A172 (cell line): ENCODE measurements at regions not wholly inside any gene's neighbourhood (a gene's known extent, or its start where the extent isn't known, plus 50 kb on each side); places are given as distances from the start of the nearest gene placed in this dataset.
A peak's percentile ranks its signal among the peaks of the same experiment; 100 is the strongest.
"Not testable (repeated sequence)": the region's sequence is repeated elsewhere in the genome, so short reads cannot be mapped to it uniquely, and the experiment has no call there.

Experiments
- DNase-seq: peaks from one replicate; pipeline ENCODE4 v3.0.0-alpha.2; 2015; ENCODE audit warnings: low spot score

DNA sequence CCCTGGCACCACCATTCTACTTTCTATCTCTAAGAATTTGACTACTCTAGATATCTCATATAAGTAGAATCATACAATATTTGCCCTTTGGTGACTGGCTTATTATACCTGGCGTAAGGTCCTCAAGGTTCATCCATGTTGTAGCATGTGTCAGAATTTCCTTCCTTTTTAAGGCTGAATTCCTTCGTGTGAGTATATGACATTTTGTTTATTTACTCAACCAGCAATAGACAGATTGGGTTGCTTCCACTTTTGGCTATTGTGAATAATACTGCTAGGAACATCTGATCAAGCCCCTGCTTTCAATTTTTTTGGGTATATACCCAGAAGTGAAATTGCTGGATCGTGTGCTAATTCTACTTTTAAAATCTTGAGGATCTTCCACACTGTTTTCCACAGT lies 232.8 kb upstream of the MCHR2 start:
- no peak for DNase-seq

DNA sequence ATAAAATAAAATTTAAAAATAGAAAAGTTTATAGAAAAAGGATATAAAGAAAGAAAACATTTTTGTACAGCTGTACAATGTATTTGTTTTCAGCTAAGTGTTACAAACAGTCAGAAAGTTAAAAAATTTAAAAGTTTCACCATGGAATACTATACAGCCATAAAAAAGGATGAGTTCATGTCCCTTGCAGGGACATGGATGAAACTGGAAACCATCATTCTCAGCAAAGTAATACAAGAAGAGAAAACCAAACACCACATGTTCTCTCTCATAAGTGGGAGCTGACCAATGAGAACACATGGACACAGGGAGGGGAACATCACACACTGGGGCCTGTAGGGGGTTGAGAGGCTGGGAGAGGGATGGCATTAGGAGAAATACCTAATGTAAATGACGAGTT lies 229.9 kb upstream of the MCHR2 start:
- DNase-seq = not testable (repeated sequence)

DNA sequence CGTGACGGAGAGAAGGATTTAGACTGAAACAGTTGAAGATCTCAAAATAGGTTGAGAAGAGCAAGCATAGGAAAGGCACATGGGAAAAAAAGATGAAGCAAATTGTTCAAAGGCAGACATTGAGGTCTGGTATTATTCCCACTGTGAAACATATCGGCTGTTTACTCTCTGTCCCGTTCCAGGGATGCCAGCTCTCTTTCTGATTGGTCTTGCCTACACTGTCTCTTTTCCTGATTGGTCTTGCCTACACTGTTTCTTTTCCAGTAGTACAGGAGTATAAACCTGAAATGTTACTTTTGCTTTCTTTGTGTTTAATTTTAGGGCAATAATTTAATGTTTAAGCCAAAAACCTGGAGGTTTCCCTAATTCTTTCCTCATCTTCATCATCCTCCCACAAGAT lies 226.5 kb upstream of the MCHR2 start:
- DNase-seq = no peak

DNA sequence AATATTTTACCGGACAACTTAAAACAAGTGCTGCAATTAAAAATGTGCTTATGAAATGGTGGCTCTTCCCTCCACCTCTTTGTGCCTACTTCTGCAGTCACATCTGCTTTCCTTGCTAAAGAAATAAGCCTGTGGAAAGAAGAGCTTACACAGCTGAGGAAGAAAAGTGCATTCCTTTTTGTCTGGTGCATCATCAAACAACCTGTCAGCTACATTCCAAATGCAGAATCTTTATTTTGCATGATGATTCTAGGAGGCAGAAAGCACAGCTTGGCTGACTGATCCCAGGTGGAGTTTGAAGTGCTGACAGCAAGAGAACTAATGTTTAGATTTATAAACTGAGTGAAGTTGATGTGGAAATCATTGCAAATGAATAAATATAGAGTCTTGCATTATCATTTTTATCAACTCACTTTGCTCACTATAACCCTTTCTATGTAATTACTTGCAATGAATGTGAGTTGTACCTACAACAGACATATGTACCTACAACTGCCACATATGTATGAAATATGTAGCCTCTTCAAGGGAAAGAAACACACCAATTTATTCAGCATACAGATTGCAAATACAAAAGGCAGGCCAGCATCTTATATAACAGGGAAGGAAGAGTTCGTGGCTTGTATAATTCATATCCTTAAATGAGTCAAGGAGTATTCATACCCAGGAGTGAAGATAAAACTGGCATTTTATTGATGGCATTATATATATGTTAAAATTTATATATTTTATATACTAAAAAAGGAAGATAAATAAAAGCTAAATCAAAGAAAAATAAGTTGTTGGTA lies 223.4 kb upstream of the MCHR2 start:
- DNase-seq = no peak

DNA sequence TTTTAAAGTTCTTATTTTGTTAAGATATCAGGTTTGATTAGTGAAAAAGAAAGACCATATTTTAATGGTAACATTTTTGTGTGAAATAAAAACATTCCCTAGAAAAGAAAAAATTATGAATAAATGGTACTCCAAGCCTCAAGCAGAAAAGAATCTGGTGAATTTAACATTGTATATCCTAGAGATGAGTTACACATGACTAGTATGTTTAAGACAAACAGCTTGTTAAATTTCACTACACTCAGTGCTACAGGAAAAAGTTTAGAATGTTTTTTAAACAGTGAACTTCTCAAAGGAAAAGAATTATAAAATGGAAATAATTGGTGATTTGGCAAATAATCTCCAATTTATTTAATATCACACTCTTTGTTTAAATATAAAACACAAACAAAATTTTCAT lies 222.7 kb upstream of the MCHR2 start:
- no peak for DNase-seq

DNA sequence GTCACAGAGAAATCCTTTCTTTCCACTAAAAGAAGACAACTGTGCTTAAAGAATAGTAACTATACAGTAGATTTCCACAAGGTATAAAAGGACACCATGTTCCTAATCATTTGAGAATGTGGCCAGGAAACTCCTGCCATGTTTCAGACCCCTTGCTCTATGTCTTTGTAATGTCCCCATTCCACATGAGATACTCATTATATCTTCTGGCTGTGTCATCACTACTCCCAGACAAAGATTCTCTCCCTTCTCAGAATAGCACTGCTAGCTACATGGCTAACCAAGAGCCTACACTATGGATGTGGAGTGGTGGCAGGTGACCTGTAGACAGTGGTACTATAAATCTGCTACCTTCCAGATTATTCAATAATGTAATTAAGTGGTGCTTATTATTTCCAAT lies 218.1 kb upstream of the MCHR2 start:
- DNase-seq = no peak

DNA sequence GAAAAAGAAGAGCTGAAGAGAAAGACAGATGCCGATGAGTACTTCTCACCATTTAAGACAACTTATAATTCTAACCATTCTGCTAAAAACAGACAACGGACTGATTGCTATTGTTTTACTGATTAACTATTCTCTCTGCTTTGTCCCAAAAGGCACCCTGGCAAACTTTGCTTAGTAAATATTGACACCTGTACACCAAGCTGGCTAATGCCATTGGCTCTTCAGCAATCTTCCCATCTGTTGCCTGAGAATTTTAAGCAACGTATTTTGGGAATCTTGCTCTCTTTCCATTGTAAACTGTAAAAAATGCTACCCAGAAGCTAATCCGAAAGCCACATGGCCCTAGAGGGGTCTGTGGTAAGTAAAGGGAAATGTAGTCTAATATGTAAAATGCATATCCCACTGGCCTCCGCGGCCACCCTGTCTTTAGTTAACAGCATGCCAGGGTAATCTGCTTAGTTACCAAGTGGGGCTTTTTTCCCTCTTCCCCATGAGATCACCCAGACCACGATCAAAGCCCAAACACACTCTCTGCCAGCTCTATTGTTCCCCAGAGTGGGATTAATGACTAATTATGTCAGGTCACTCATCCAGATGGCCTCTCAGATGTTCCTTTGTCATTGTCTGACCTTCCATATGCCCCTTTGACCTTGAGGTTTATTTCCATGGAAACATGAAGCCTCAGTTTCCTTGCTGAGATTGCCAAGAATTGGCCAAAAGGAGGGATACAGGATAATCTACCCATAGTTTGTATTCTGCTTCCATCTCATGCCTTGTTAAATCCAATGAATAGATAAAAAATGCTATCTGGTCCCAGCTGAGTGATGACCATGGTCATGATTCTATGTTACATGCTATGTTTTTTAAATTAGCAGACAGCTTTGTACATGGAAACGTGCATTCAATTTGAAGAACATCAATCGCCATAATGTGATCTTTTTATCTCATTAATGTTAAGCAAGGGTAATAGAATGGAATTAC lies 216.4 kb upstream of the MCHR2 start:
- no peak for DNase-seq

DNA sequence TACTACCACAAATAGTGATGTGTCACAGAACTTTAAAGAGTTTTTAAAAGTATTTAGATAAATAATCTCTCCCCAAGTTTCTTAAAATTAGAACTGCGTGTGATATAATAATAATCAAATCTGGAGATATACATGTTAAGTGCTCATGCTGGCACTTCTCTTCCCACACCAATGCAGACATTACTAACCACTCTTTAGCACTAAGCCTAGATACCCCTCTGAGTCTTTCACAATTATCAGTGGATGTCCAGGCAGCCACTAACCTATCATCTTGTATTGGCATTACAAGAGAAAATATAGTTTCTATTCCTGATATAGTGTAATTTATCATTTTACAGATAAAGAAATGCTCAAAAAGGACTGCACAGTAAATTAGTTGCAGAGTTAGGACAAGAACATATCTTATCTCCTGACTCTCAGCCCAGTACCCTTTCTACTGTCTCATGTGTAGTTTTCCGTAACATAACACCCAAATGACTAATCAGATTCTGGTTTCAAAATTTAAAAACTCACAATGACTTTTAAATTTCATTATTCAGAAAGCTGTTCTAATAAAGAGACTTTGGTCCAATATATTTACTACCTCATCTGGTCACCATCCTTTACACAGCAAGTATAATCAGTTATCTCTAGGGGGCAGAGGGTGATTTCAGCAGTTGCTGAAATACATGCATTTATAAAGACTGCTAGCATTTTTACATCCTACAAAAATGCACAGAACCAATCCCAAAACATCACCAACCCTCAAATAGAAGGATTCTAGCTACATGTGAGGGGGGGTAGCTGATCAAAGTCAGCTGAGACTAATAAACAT lies 215.5 kb upstream of the MCHR2 start:
- no peak for DNase-seq

DNA sequence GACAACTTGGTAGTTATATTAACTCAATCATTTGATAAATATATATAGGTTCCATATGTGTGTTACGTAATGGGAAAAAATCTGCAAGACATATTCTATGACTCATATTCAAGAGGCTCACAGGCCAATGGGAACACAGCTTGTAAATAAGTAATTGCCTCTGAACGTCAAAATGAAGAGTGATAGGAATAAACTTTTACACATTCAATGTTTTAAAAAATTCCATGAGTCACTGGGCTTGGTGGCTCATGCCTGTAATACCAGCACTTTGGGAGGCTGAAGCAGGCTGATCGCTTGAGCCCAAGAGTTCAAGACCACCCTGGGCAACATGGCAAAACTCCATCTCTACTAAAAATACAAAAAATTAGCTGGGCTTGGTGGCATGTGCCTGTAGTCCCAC lies 209.4 kb upstream of the MCHR2 start:
- peak; percentile 96 for DNase-seq

DNA sequence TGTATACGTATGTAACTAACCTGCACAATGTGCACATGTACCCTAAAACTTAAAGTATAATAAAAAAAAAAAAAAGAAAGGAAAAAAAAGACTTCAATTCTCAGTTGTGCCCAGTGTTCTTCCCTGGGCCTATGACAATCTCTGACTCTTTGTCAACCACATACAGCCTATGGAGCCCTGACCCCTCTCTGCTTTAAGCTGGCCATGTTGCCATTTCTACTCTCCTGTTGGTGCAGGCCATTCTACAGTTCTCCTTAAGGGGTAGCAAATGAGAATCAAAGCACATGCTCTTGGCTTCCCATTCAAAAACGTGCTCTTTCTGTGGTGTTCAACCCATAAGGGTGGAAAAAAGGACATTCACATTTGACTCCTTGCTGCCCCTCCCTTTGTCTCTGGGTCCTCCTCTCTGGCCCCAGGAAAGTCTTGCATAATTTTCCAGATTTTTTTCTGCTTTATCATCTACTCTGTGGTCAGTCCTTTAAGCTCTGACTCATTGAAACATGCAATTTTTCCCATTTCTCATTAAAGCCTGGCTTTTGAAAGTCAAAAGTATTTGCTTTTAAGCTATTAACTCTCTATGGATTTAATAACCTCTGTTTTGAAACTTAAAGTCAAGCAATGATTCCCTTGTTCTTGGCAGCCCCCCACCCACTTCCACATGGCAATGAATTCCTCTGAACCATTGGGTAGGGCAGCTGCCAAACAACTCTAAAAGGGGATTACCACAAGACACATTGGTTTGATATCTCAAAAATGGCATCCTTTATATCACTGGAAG lies 208.6 kb upstream of the MCHR2 start:
- DNase-seq = peak; percentile 97

DNA sequence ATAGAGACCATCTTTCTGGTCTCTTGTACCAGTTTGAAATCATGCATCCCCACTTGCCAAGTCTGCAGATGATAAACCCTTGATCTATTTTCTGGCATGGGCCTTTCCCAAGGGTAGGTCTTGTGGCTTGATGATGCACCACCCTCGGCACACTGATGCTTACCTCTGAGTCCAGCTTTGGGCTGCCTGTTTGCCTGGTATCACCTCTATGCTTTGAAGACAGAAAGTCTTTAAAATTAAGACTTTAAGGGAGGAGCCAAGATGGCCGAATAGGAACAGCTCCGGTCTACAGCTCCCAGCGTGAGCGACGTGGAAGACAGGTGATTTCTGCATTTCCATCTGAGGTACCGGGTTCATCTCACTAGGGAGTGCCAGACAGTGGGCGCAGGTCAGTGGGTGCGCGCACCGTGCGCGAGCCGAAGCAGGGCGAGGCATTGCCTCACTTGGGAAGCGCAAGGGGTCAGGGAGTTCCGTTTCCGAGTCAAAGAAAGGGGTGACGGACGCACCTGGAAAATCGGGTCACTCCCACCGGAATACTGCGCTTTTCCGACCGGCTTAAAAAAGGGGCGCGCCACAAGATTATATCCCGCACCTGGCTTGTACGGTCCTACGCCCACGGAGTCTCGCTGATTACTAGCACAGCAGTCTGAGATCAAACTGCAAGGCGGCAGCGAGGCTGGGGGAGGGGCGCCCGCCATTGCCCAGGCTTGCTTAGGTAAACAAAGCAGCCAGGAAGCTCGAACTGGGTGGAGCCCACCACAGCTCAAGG lies 202.4 kb upstream of the MCHR2 start:
- not testable (repeated sequence) for DNase-seq

DNA sequence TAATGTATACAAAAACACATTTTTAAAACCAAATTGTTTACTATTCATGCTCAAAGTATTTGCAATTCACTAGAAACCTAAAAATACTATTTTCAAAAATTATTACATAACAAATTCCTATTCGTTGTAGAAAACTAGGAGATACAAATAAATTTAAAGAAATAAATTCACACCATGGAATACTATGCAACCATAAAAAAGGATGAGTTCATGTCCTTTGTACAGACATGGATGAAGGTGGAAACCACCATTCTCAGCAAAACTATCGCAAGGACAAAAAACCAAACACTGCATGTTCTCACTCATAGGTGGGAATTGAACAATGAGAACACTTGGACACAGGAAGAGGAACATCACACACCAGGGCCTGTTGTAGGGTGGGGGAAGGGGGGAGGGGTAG lies 201.2 kb upstream of the MCHR2 start:
- not testable (repeated sequence) for DNase-seq

DNA sequence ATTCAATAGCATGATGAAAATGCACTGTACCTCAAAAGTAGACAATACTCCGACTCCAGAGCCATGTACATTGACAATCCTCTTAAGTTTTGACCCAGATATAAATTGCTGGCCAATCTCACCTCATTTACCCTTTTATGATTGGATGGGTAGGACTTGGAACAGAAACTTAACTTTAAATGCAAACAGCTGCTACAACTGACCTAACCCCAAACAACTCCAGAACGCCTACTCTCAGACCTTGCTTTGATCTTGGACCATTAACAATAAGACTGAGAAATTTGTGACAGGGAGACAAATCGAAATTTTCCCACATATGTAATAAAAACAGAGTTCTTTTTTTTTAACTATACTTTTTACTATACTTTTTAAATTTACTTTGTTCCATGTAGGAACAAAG lies 200.5 kb upstream of the MCHR2 start:
- DNase-seq = no peak

DNA sequence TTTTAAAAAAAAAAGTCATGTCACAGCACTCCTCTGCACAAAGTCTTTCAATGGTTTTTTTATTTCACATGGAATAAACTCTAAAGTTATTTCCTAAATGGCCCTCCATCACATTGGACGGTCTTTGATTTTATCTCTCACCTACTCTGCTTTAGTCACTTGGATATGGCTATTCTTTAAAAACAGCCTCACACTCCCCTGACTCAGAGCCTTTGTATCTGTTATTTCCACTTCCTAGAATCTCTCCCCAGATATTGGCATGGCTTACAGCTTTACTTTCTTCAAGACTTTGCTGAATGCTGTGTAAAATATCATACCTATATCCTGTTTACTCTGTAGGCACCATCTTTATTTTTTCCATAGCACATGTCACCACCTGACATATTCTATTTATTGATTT lies 194.7 kb upstream of the MCHR2 start:
- no peak for DNase-seq

DNA sequence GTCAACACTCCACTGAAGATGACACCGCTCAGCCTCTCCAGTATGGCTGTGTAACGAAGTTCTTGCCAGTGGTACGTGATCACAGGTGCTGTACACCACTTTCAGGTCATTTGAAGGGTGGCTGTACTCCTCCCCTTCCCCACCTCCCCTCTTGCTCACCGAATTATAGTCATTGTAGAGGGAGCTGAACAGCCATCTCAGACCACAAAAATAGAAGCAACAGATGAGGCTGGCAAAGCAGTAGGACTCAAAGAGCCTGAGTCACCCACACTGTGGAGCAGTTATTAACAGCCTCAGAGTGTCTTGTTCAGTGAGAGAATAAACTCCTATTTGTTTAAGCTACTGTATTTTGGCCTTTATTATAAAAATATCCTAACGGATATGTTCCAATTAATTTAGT lies 192.5 kb upstream of the MCHR2 start:
- peak; percentile 12 for DNase-seq

DNA sequence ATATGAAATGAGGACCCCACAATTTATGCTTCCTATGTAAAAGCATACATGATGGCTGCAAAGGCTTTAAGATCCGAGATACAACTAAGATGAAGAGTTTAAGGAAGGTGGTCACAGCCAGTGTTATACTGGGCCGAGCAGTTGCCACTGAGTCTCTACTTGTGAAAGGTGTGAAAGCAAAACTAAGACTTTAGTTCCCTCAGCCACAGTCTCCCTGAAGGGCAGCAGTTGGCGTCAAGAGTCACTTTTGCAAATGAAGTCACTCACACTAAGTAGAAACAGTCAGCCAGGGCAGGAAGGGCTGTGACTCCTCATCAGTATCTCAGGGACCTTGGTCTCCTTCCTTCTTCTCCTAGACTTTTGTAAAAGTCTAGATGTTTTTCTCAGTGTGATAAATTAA lies 191.6 kb upstream of the MCHR2 start:
- no peak for DNase-seq

DNA sequence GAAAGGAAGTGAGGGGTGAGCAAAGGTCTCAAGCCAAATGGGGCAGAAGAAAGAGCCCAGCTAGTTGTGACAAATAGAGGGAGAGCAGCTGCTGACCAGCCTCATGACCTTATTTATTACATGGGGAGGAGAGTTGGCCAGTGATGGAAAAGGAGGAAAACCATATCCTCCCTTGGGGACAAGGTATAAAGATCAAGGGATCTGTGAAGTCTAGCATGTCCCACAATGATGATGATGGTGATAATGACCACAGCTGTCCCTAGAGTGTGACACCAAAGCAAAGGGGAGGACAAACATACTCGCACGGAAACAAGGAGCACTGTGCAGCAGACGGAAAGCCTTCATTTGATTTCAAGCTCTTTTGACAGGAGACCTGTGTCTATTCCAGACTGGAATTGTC lies 190.4 kb upstream of the MCHR2 start:
- no peak for DNase-seq

DNA sequence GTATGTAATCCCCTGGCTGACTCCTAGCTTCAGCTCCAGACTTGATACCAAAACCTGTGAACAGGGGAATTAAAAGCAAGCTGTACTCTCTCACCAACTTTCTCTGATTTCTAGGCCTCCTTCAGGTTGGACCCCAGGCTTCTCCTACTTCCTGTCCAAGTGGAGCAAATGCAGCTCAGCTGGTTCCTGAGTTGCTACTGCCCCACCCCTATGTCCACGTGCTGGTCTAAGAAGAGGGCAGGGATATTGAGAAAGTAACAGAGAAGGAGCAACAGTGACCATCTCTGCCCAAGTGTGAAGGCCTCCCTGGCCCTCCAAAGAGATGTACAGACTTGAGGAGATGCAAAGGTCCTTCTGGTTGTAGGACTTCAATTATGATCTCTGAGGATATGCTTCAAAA lies 188.3 kb upstream of the MCHR2 start:
- no peak for DNase-seq

DNA sequence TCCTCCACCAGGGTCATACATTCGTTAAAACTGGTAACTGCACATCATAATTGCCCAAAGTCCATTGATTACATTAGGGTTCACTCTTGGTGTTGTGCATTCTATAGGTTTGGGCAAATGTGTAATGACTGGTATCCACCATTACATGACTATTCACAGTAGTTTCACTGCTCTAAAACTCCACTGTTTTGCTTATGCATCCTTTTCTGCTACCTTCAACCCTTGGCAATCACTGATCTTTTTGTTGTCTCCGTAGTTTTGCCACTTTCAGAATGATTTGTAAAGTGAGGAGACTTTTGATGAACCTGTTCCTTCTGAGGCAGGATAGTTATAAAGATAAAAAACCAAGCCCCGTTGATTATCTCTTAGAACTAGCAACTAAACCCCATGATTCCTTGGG lies 187.3 kb upstream of the MCHR2 start:
- no peak for DNase-seq

DNA sequence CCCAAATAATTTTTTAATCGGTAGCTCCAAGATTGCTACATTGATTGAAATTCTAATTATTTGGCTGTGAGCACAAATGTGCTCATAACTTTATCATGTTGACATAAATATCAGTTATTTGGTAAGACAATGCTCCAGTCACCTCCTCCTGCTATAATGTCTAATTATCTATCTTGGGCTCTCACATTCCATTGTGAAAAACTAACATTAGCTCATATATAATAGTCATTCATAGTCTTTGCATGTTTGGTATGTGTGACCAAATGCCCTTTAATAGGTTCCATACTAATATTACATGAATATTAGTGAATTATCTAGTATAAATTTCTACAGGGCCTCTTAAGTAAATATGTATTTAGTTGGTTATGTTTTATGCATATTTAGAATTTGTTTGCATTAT lies 185.6 kb upstream of the MCHR2 start:
- DNase-seq = no peak

DNA sequence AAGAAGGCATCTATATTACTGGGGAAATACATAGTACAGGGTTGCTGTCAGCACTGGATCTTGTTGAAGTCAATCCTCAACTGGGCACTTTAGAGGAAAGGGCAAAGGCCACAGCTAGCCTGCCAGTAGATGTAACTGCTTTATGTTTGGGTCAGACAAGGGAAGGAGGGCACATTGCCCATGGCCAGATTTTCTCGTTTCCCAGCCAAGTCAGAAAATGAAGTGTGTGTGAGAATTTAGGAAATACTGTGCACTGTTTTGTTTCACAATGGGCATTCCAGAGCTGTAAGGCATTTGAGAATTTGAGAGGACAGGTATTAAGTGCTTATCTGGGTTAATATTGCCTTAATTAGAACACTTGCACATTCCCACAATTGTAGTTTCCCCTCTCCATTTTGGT lies 183.9 kb upstream of the MCHR2 start:
- no peak for DNase-seq
